Dermis microvascular lymphatic vessel endothelial cell (primary cell): ENCODE measurements at regions not wholly inside any gene's neighbourhood (a gene's known extent, or its start where the extent isn't known, plus 50 kb on each side); places are given as distances from the start of the nearest gene placed in this dataset.
"Not testable (repeated sequence)": the region's sequence is repeated elsewhere in the genome, so short reads cannot be mapped to it uniquely, and the experiment has no call there.

Experiments used
- DNase-seq, 2 donors: peaks; one replicate each; pipeline versions ENCODE4 v3.0.0 to v3.0.0-alpha.2; 2010; ENCODE audit warnings: low read depth in 2 of 2

- no peak for DNase-seq
Observed at GRCh38 chr16:85274501-85274900, 162.2 kb upstream of the CIBAR2 start.

GRCh38 chr16:85274924-85275323 lies 162.7 kb upstream of the CIBAR2 start:
- no peak for DNase-seq

GRCh38 chr16:85275533-85276249 lies 163.4 kb upstream of the CIBAR2 start:
- peak; percentile 21 to 54 for DNase-seq

GRCh38 chr16:85276258-85276657 lies 164.0 kb upstream of the CIBAR2 start:
- DNase-seq = no peak

GRCh38 chr16:85276721-85277120 lies 164.4 kb upstream of the CIBAR2 start:
- DNase-seq = no peak

GRCh38 chr16:85278839-85279238 lies 166.6 kb upstream of the CIBAR2 start:
- no peak for DNase-seq

GRCh38 chr16:85279402-85279801 lies 167.1 kb upstream of the CIBAR2 start:
- DNase-seq = no peak

- no peak for DNase-seq
Observed at GRCh38 chr16:85279825-85280545, 167.7 kb upstream of the CIBAR2 start.

GRCh38 chr16:85281181-85281580 lies 168.9 kb upstream of the CIBAR2 start:
- no peak for DNase-seq

GRCh38 chr16:85282842-85283241 lies 170.6 kb upstream of the CIBAR2 start:
- no peak for DNase-seq

- no peak for DNase-seq
Observed at GRCh38 chr16:85283305-85284050, 171.2 kb upstream of the CIBAR2 start.

GRCh38 chr16:85284141-85284817 lies 172.0 kb upstream of the CIBAR2 start:
- no peak for DNase-seq

- DNase-seq = no peak
Observed at GRCh38 chr16:85285681-85286065, 173.4 kb upstream of the CIBAR2 start.

GRCh38 chr16:85286066-85286831 lies 174.0 kb upstream of the CIBAR2 start:
- DNase-seq = peak; percentile 61 to 72

- DNase-seq = no peak
Observed at GRCh38 chr16:85286951-85287814, 174.9 kb upstream of the CIBAR2 start.

GRCh38 chr16:85287815-85288109 lies 175.5 kb upstream of the CIBAR2 start:
- DNase-seq = not testable (repeated sequence)

GRCh38 chr16:85288341-85288868 lies 176.1 kb upstream of the CIBAR2 start:
- DNase-seq = no peak

- no peak for DNase-seq
Observed at GRCh38 chr16:85288869-85289660, 176.8 kb upstream of the CIBAR2 start.
